ENCODE measurements at regions not wholly inside any gene's neighbourhood (a gene's known extent, or its start where the extent isn't known, plus 50 kb on each side); places are given as distances from the start of the nearest gene placed in this dataset.

- TF ChIP-seq POLR2A (IDR thresholded peaks at IDR 0.05) (no peak), CTCF (IDR thresholded peaks at IDR 0.05) (no peak), POLR2AphosphoS5 (IDR thresholded peaks at IDR 0.05; ENCODE audit: insufficient read depth in 1 of 2, low read depth in 1 of 2) (peak in 1 of 2 donors; percentile 44)
These were observed 220.7 kb upstream of the EMCN start for GRCh38 chr4:100738196-100739165.

Data from vagina (tissue), 2 donors.